HG03432 (cell line): ENCODE measurements at regions not wholly inside any gene's neighbourhood (a gene's known extent, or its start where the extent isn't known, plus 50 kb on each side); places are given as distances from the start of the nearest gene placed in this dataset.

Experiments
- ATAC-seq: cut with Tn5 transposase; IDR thresholded peaks from one replicate; pipeline ENCODE4 v1.9.1; 2021; ENCODE audit warnings: mild to moderate bottlenecking, moderate library complexity; ENCODE audit not compliant: unreplicated experiment

- peak; percentile 77 for ATAC-seq
These were observed 218.1 kb upstream of the SOX4 start for GRCh38 chr6:21375151-21376116.

GRCh38 chr6:21377356-21377755 is 216.2 kb upstream of the SOX4 start:
- no peak for ATAC-seq

GRCh38 chr6:21381331-21381963 is 212.1 kb upstream of the SOX4 start:
- ATAC-seq = no peak

- ATAC-seq = no peak
These were observed 210.6 kb upstream of the SOX4 start for GRCh38 chr6:21382821-21383449.

- no peak for ATAC-seq
These were observed 210.0 kb upstream of the SOX4 start for GRCh38 chr6:21383450-21384085.

GRCh38 chr6:21384216-21384615 is 209.3 kb upstream of the SOX4 start:
- no peak for ATAC-seq

DNA sequence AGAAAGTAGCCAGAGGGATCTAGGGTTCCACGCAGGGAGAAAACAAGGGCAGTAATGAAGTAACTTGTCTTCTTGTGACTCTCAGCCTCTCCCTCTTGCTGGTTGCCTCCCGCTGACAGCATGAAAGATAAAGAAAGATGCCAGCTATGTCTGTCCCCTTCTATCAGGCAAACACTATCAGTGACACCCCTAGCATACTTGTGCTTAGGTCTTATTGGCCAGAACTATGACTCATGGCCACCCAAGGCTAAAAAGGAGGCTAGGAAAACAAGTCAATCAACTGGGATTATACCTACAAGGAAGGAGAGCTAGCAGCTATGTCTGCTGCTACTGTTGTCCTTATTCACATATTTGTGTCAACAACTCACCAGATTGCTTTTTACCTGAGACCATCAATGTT is 206.8 kb upstream of the SOX4 start:
- no peak for ATAC-seq

DNA sequence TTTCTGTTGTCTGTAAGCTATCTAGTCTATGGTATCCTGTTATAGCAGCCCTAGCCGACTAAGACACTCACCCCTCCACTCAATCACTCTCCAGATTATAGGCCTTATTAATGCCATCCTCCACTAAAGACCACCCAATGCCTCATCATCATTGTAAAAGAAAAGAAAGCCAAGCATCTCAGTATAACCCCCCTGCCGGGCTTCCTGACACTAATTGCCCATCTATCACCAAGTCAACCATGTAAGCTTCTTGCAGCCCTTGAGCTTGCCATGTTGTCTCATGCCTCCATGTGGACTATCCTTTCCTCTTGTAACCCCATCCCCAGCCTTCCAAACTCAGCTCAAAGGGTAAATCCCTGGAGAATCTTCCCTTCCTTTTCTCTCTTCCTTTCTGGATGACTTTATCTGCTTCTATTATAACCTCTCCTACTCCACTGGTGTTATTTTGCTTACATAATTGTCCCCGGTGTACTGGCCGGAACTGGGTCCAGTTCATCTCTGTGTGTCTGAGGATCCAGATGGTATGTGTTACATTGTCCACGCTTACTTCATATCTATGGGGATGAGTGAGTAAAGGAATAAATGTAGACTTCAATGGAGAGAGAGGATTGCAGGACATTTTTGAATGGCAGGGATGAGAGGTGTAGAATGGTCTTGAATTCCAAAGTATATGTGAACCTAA is 202.9 kb upstream of the SOX4 start:
- ATAC-seq = no peak

DNA sequence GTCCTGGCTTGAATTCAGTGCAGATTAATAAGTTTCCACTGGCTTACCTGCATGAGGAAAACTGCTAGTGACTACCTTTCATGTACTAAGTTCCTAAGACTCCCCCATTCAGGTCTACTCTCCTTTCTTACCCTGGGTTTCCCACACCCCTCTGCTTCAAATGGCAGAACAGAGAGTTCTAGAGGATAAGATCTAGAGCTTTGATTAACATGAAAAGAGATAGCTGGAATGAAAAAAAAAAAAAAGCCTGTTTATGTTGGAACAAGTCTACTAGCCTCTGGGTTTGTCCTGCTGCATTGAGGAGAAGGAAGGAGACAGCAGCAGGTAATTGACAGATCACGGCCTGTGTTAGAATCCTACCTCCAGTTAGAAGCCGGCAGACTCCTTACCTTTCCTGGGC is 201.4 kb upstream of the SOX4 start:
- ATAC-seq = no peak

DNA sequence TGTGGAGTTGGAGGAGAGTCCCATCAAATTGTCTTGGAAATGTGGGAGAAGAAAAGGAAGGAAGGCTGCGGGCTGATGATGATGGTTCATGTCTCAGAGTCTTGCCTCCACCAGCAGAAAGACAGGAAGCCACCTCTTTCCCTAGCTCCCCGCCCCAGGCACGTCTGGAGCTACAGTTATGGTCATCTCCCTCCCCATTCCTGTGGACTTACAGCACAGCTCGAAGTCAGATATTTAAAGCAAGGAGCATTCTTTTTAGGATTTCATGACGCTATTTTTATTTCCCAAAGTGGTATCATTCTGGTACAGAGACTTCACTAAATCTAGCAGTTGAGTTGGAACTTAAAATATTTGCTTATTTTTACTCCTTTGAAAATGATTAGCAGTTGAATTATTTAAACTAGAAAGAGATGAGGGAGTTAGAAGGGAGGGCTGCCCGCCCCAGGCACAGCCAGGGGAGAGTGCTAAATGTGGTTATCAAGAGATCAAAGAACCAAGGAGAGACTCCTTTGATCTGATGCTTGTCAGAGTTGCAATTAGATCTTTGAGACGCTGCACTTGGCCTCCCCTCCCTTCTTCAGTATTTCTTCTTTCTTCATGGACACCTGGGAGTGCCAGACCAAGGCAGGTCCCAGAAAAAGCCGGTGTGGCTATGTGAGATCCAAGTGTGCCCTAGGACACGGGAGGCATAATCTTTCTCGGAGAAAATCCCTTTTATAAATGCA is 199.9 kb upstream of the SOX4 start:
- no peak for ATAC-seq

- no peak for ATAC-seq
These were observed 198.4 kb upstream of the SOX4 start for GRCh38 chr6:21395121-21395520.

- ATAC-seq = no peak
These were observed 197.2 kb upstream of the SOX4 start for GRCh38 chr6:21396313-21396712.

- no peak for ATAC-seq
These were observed 194.7 kb upstream of the SOX4 start for GRCh38 chr6:21398741-21399325.

GRCh38 chr6:21402368-21402767 is 191.2 kb upstream of the SOX4 start:
- peak; percentile 86 for ATAC-seq

DNA sequence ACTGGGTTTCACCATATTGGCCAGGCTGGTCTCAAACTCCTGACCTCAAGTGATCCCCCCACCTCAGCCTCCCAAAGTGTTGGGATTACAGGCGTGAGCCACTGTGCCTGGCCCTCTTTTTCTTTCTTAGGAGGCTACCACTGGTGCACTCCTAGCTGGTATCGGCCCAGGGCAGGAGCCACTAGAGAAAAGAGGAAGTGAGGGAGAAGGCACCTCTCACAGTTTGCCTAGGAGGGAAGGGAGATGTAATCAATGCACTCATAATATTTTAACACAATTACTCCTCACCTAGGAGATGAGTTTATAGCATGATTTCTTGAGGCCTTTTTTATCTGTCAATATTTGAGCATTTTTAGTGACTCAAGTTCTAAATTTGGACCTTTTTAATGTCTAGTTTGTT is 189.0 kb upstream of the SOX4 start:
- ATAC-seq = peak; percentile 76

GRCh38 chr6:21406316-21406715 is 187.2 kb upstream of the SOX4 start:
- ATAC-seq = no peak

DNA sequence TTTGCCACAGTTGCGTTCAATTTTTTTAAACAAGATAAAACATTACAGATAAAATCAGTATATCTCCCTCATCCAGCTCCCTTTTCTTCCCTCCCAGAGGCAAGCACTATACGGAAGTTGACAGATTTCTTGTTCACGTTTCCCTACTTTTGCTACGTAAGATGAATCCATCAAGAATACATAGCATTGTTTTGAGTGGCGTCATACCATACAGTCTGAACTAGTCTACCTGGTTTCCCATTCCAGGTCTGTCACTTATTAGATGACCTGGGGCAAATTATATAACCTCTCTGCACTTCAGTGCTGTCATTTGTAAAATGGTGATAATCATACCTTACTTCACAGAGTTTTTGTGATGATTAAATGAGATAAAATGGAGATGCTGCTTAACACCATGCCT is 184.3 kb upstream of the SOX4 start:
- ATAC-seq = no peak

- no peak for ATAC-seq
These were observed 180.1 kb upstream of the SOX4 start for GRCh38 chr6:21413428-21413827.

- ATAC-seq = no peak
These were observed 179.5 kb upstream of the SOX4 start for GRCh38 chr6:21414065-21414464.
